Osteocyte (in vitro differentiated cells): ENCODE measurements at regions not wholly inside any gene's neighbourhood (a gene's known extent, or its start where the extent isn't known, plus 50 kb on each side); places are given as distances from the start of the nearest gene placed in this dataset.

Experiments used
- DNase-seq: peaks from one replicate; pipeline ENCODE4 v3.0.0; 2021; ENCODE audit warnings: mixed read lengths; ENCODE audit not compliant: unreplicated experiment; ENCODE audit errors: extremely low spot score
- H3K27ac Mint-ChIP-seq: one replicate; pipeline ENCODE4 v1.8.0; 2021; ENCODE audit warnings: mild to moderate bottlenecking, mixed read lengths; ENCODE audit not compliant: unreplicated experiment
- H3K27me3 Mint-ChIP-seq: one replicate; pipeline ENCODE4 v1.8.0; 2021; ENCODE audit warnings: mixed read lengths; ENCODE audit not compliant: unreplicated experiment
- H3K36me3 Mint-ChIP-seq: one replicate; pipeline ENCODE4 v1.8.0; 2021; ENCODE audit warnings: mixed read lengths; ENCODE audit not compliant: unreplicated experiment
- H3K4me1 Mint-ChIP-seq: one replicate; pipeline ENCODE4 v1.8.0; 2021; ENCODE audit warnings: mixed read lengths; ENCODE audit not compliant: unreplicated experiment
- H3K4me3 Mint-ChIP-seq: one replicate; pipeline ENCODE4 v1.8.0; 2021; ENCODE audit warnings: mild to moderate bottlenecking, moderate library complexity, mixed read lengths; ENCODE audit not compliant: unreplicated experiment
- H3K9me3 Mint-ChIP-seq: one replicate; pipeline ENCODE4 v1.8.0; 2021; ENCODE audit warnings: mixed read lengths; ENCODE audit not compliant: unreplicated experiment
- CTCF ChIP-seq: fragments of 200-600 bp; sonication (generic); IDR thresholded peaks from 2 replicates; pipeline ENCODE4 v1.5.0; 2021; ENCODE audit warnings: antibody characterized with exemption, mild to moderate bottlenecking, moderate library complexity

DNA sequence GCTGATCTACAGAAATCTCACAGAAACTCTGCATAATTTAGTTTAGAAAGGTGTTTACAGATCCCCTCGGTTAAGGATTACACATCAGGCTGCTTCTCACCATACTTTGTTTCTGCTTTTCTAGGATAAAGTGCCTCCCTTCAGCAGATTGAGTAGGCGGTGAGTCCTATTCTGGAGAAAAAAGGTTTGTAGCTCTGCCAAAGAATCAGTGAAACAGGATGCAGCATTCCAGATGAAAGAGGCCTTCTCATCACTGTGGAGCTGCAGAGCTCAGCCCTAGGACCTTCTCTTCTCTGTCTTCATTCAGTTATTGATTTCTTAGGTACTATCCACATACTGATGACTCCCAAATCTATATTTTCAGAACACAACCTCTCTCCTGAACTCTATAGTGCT, 155.5 kb upstream of the KRR1 start:
- Mint-ChIP-seq H3K4me3 (no peak overlapping the region), H3K36me3 (no peaks in the 10 kb centered on the region), H3K27ac (no peak overlapping the region), H3K4me1 (peaks cover 19% of the 10 kb centered on the region), H3K27me3 (peaks cover 16% of the 10 kb centered on the region), H3K9me3 (no peaks in the 10 kb centered on the region)
- no peak for DNase-seq
- no peak for TF ChIP-seq CTCF

DNA sequence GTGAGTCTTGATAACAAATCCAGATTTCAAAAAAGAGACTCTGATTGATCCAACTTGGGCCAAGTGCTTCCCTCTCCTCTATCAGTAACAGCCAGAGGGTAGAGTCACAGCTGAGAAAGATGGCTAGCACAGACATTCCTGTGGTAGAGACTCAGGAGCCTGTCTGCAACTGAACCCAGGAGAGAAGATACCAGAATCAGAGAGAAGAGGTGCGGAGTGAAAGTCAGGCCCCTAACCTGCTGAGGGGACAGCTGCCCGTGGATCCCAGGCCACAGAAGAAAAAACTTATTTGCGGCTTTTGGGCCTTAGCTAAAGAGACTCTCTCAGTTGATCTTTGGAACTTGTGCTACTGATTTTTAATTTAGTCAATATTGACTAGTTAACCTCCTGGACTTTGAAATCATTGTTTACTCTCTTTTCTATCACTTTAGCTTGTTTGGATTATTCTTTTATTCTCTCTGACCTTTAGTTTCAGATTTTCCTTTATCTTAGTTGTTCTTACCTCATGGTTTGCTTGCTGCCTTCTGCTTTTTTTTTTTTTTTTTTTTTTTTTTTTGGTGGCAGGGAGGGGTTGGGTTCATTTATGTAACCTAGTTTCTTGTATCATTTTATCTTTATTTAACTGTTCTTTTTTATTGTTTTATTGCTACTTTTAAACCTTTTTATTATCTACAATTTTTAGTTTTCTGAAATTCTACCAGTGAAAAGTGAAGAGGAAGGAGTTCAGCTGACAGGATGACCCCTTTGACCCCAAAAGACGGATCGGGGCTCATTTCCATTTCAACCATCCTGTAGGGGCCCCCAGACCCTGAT, 154.9 kb upstream of the KRR1 start:
- Mint-ChIP-seq H3K27ac (peak overlapping the region; percentile 35), H3K4me1 (peaks cover 19% of the 10 kb centered on the region), H3K27me3 (peaks cover 16% of the 10 kb centered on the region), H3K9me3 (no peaks in the 10 kb centered on the region), H3K4me3 (no peak overlapping the region), H3K36me3 (no peaks in the 10 kb centered on the region)
- no peak for DNase-seq
- no peak for TF ChIP-seq CTCF

DNA sequence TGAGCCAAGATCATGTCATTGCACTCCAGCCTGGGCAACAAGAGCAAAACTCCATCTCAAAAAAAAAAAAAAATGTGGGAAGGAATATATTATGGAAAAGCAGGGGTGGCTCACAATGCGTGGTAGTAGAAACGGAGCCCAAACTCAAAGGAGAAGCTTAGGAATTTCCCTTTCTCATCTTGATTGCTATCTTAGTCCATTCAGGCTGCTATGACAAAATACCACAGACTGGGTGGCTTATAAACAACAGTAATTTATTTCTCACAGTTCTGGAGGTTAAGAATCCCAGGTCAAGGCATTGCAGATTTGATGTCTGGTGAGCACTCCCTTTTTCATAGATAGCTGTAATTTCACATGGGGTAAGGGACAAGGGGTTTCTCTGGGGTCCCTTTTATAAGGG, 153.8 kb upstream of the KRR1 start:
- Mint-ChIP-seq H3K27ac (no peak overlapping the region), H3K4me3 (no peak overlapping the region), H3K9me3 (no peaks in the 10 kb centered on the region), H3K4me1 (peaks cover 19% of the 10 kb centered on the region), H3K36me3 (no peaks in the 10 kb centered on the region), H3K27me3 (peaks cover 16% of the 10 kb centered on the region)
- no peak for TF ChIP-seq CTCF
- no peak for DNase-seq

- no peak for DNase-seq
- H3K4me3 Mint-ChIP-seq = no peak overlapping the region
- no peak for TF ChIP-seq CTCF
- no peaks in the 10 kb centered on the region for H3K9me3 Mint-ChIP-seq
- no peak overlapping the region for H3K27ac Mint-ChIP-seq
- peaks cover 30% of the 10 kb centered on the region for H3K4me1 Mint-ChIP-seq
- H3K27me3 Mint-ChIP-seq = peaks cover 16% of the 10 kb centered on the region
- H3K36me3 Mint-ChIP-seq = no peaks in the 10 kb centered on the region
Observed at GRCh38 chr12:75662511-75663159, 151.2 kb upstream of the KRR1 start.

DNA sequence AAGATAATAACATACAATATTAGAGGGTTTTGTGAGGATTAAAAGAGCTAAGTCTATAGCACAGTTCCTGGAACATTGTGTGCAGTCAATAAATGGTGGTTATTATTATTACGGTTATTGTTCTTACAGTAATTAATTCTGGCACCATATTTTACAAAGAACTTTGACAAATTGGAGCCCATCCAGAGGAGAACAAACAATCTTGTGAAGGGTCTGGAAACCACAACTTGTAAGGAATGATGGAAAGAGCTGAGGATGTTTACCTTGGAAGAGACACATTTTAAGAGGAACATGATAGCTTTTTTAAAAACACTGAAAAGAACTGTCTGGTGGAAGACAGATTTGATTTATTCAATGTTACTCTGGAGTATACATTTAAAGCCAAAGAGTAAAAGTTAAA, 150.5 kb upstream of the KRR1 start:
- no peaks in the 10 kb centered on the region for H3K9me3 Mint-ChIP-seq
- peaks cover 13% of the 10 kb centered on the region for H3K27me3 Mint-ChIP-seq
- H3K27ac Mint-ChIP-seq = no peak overlapping the region
- DNase-seq = no peak
- H3K4me3 Mint-ChIP-seq = no peak overlapping the region
- peaks cover 27% of the 10 kb centered on the region for H3K4me1 Mint-ChIP-seq
- TF ChIP-seq CTCF = no peak
- H3K36me3 Mint-ChIP-seq = no peaks in the 10 kb centered on the region
